ENCODE measurements at regions not wholly inside any gene's neighbourhood (a gene's known extent, or its start where the extent isn't known, plus 50 kb on each side); places are given as distances from the start of the nearest gene placed in this dataset.

- H3K9me3 ChIP-seq, result no peaks in the 10 kb centered on the region
- H3K27ac ChIP-seq, result no peak overlapping the region
- no peaks in the 10 kb centered on the region for H3K27me3 ChIP-seq
- TF ChIP-seq CTCF (IDR thresholded peaks at IDR 0.05), result no peak
- no peaks in the 10 kb centered on the region for H3K36me3 ChIP-seq
- H3K4me1 ChIP-seq, result no peaks in the 10 kb centered on the region
- no peak overlapping the region for H3K4me3 ChIP-seq
- no peak for DNase-seq (ENCODE audit: low spot score)
Measured at GRCh38 chr5:162429142-162429541, 361.6 kb downstream of the GABRG2 start.

GRCh38 chr5:162434281-162434680 lies 366.7 kb downstream of the GABRG2 start:
- no peak overlapping the region for H3K27ac ChIP-seq

GRCh38 chr5:162436055-162436454 lies 368.5 kb downstream of the GABRG2 start:
- Histone ChIP-seq H3K9me3 (no peaks in the 10 kb centered on the region), H3K27ac (no peak overlapping the region), H3K36me3 (no peaks in the 10 kb centered on the region), H3K4me1 (no peaks in the 10 kb centered on the region), H3K27me3 (no peaks in the 10 kb centered on the region), H3K4me3 (no peak overlapping the region)
- no peak for DNase-seq (ENCODE audit: low spot score)
- no peak for TF ChIP-seq CTCF (IDR thresholded peaks at IDR 0.05)

More at GRCh38 chr5:162434281-162434680, 366.7 kb downstream of the GABRG2 start:
- Histone ChIP-seq H3K4me3 (no peak overlapping the region), H3K9me3 (no peaks in the 10 kb centered on the region), H3K27me3 (no peaks in the 10 kb centered on the region), H3K4me1 (no peaks in the 10 kb centered on the region), H3K36me3 (no peaks in the 10 kb centered on the region)
- DNase-seq (ENCODE audit: low spot score), result no peak
- no peak for TF ChIP-seq CTCF (IDR thresholded peaks at IDR 0.05)

GRCh38 chr5:162444129-162444762 lies 376.7 kb downstream of the GABRG2 start:
- H3K4me1 ChIP-seq, result no peaks in the 10 kb centered on the region
- no peak overlapping the region for H3K4me3 ChIP-seq
- H3K9me3 ChIP-seq, result no peaks in the 10 kb centered on the region
- H3K27ac ChIP-seq, result no peak overlapping the region
- no peak for DNase-seq (ENCODE audit: low spot score)
- no peaks in the 10 kb centered on the region for H3K27me3 ChIP-seq
- no peaks in the 10 kb centered on the region for H3K36me3 ChIP-seq
- no peak for TF ChIP-seq CTCF (IDR thresholded peaks at IDR 0.05)

- H3K36me3 ChIP-seq, result no peaks in the 10 kb centered on the region
- DNase-seq (ENCODE audit: low spot score), result no peak
- H3K27ac ChIP-seq, result no peak overlapping the region
- no peaks in the 10 kb centered on the region for H3K4me1 ChIP-seq
- peaks cover 0 to 7% of the 10 kb centered on the region in 2 donors for H3K9me3 ChIP-seq
- TF ChIP-seq CTCF (IDR thresholded peaks at IDR 0.05), result no peak
- no peaks in the 10 kb centered on the region for H3K27me3 ChIP-seq
- no peak overlapping the region for H3K4me3 ChIP-seq
Measured at GRCh38 chr5:162456086-162456485, 388.5 kb downstream of the GABRG2 start.

GRCh38 chr5:162466011-162466410 lies 398.4 kb downstream of the GABRG2 start:
- H3K4me1 ChIP-seq, result no peaks in the 10 kb centered on the region
- no peak overlapping the region for H3K27ac ChIP-seq
- no peaks in the 10 kb centered on the region for H3K27me3 ChIP-seq
- H3K9me3 ChIP-seq, result no peaks in the 10 kb centered on the region
- H3K4me3 ChIP-seq, result no peak overlapping the region
- DNase-seq (ENCODE audit: low spot score), result no peak
- TF ChIP-seq CTCF (IDR thresholded peaks at IDR 0.05), result no peak
- H3K36me3 ChIP-seq, result no peaks in the 10 kb centered on the region
